HCT116 (cell line): ENCODE measurements at regions not wholly inside any gene's neighbourhood (a gene's known extent, or its start where the extent isn't known, plus 50 kb on each side); places are given as distances from the start of the nearest gene placed in this dataset.

Experiments
- ATAC-seq: fragments of 200-7000 bp; cut with Tn5 transposase; 2 replicates; pipeline ENCODE4 v1.9.1; 2020; ENCODE audit warnings: mild to moderate bottlenecking, moderate library complexity
- BruUV-seq: library from RNA; stranded (reverse); fragments of 400-500 nt; replicated peaks from 2 replicates; lab custom pipeline; 2021; lab: Mats Ljungman, UMichigan
- CTCF ChIA-PET: fragments of 300-600 bp; sonication (Branson Sonifier 250); formaldehyde crosslinking; loops from one replicate; lab custom pipeline; 2021; ENCODE audit warnings: antibody characterized with exemption; lab: Charles Lee
- POLR2A ChIA-PET: fragments of 300-600, 350-600 bp; sonication (Branson Sonifier 250); formaldehyde crosslinking; loops from one replicate; lab custom pipeline; 2021; ENCODE audit warnings: antibody characterized with exemption; lab: Charles Lee
- RAD21 ChIA-PET, 2 experiments: fragments of 300-600 bp; sonication (Branson Sonifier 250); formaldehyde crosslinking; loops; one replicate each; lab custom pipeline; 2023; ENCODE audit warnings: low total read pairs in 2 of 2; ENCODE audit not compliant: uncharacterized antibody in 2 of 2, unreplicated experiment in 2 of 2, low non-redundant PET in 1 of 2; lab: Charles Lee
- DNase-seq: peaks from one replicate; pipeline ENCODE4 v3.0.0-alpha.2; 2010; ENCODE audit warnings: low read depth, low spot score
- H2AFZ ChIP-seq: fragments of 200-600 bp; shearing (Covaris generic), sonication (generic); 2 replicates; pipeline ENCODE4 v1.6.1; 2017; ENCODE audit warnings: low read depth, mixed run types, mixed read lengths, antibody characterized with exemption, low read length; ENCODE audit not compliant: poor library complexity, severe bottlenecking
- H3K27ac ChIP-seq: 2 replicates; pipeline ENCODE4 v1.5.1; 2012; ENCODE audit warnings: low read depth, low read length
- H3K27me3 ChIP-seq: fragments of 200-600 bp; sonication (generic); 2 replicates; pipeline ENCODE4 v1.6.1; 2016; ENCODE audit warnings: mixed run types, low read length, mixed read lengths; ENCODE audit not compliant: insufficient read depth
- H3K36me3 ChIP-seq, 2 experiments: fragments of 200-500 bp in 1 of 2; fragments of 200-600 bp in 1 of 2; sonication (Bioruptor generic) in 1 of 2; sonication (generic) in 1 of 2; 2 replicates each; pipeline versions ENCODE4 v1.5.1 to v1.6.1; 2014 to 2016; ENCODE audit warnings: low read length in 2 of 2, inconsistent platforms in 1 of 2, mixed read lengths in 1 of 2, mixed run types in 1 of 2; ENCODE audit not compliant: insufficient read depth in 2 of 2, control insufficient read depth in 1 of 2
- H3K4me1 ChIP-seq, 2 experiments: fragments of 200-600 bp in 1 of 2; sonication (generic) in 1 of 2; 2 replicates each; pipeline versions ENCODE4 v1.5.1 to v1.6.1; 2012 to 2017; ENCODE audit warnings: low read length in 2 of 2, inconsistent platforms in 1 of 2, mild to moderate bottlenecking in 1 of 2, mixed read lengths in 1 of 2, mixed run types in 1 of 2, moderate library complexity in 1 of 2; ENCODE audit not compliant: insufficient read depth in 2 of 2, control insufficient read depth in 1 of 2
- H3K4me2 ChIP-seq: fragments of 200-600 bp; sonication (generic); 2 replicates; pipeline ENCODE4 v1.6.1; 2017; ENCODE audit warnings: mixed run types, low read length, mixed read lengths
- H3K4me3 ChIP-seq, 2 experiments: fragments of 200-600 bp in 1 of 2; sonication (generic) in 1 of 2; replicated peaks in 1 of 2; 2 replicates each; pipeline ENCODE4 v1.5.1; 2011 to 2016; ENCODE audit warnings: low read length in 2 of 2, control low read depth in 1 of 2, low read depth in 1 of 2, mild to moderate bottlenecking in 1 of 2, mixed read lengths in 1 of 2, mixed run types in 1 of 2
- H3K79me2 ChIP-seq: fragments of 200-600 bp; sonication (generic); 2 replicates; pipeline ENCODE4 v1.6.1; 2017; ENCODE audit warnings: mild to moderate bottlenecking, mixed run types, low read length, moderate library complexity, mixed read lengths; ENCODE audit not compliant: insufficient read depth
- H3K9ac ChIP-seq: fragments of 200-600 bp; sonication (generic); 2 replicates; pipeline ENCODE4 v1.6.1; 2016; ENCODE audit warnings: low read length, mixed read lengths
- H3K9me2 ChIP-seq: fragments of 200-600 bp; sonication (generic), shearing (Covaris generic); 2 replicates; pipeline ENCODE4 v1.6.1; 2017; ENCODE audit warnings: mixed run types, mild to moderate bottlenecking, moderate library complexity; ENCODE audit not compliant: insufficient read depth
- H3K9me3 ChIP-seq, 2 experiments: fragments of 200-500 bp in 1 of 2; fragments of 200-600 bp in 1 of 2; sonication (Bioruptor generic) in 1 of 2; sonication (generic) in 1 of 2; 2 replicates each; pipeline ENCODE4 v1.6.1; 2014 to 2017; ENCODE audit warnings: low read length in 2 of 2, mixed read lengths in 2 of 2, inconsistent platforms in 1 of 2, low read depth in 1 of 2, mild to moderate bottlenecking in 1 of 2, mixed run types in 1 of 2, moderate library complexity in 1 of 2; ENCODE audit not compliant: control insufficient read depth in 1 of 2, insufficient read depth in 1 of 2
- H4K20me1 ChIP-seq: fragments of 200-600 bp; sonication (generic), shearing (Covaris generic); 2 replicates; pipeline ENCODE4 v1.6.1; 2017; ENCODE audit warnings: mixed run types, mild to moderate bottlenecking, moderate library complexity; ENCODE audit not compliant: insufficient read depth
- CBX3 ChIP-seq: IDR thresholded peaks from 2 replicates; pipeline ENCODE4 v1.6.1; 2012; ENCODE audit warnings: low read depth
- CTCF ChIP-seq, 3 experiments: fragments of 200-600 bp in 1 of 3; sonication (generic) in 1 of 3; IDR thresholded peaks in 2 of 3; conservative IDR thresholded peaks in 1 of 3; 2 replicates each; pipeline ENCODE4 v1.5.1; 2012 to 2017; ENCODE audit warnings: low read depth in 2 of 3, low read length in 2 of 3, antibody characterized with exemption in 1 of 3, borderline replicate concordance in 1 of 3, control low read depth in 1 of 3, mild to moderate bottlenecking in 1 of 3, mixed read lengths in 1 of 3, mixed run types in 1 of 3, moderate library complexity in 1 of 3; ENCODE audit not compliant: insufficient read depth in 1 of 3
- ELF1 ChIP-seq: IDR thresholded peaks from 2 replicates; pipeline ENCODE4 v1.6.1; 2012; ENCODE audit warnings: low read depth, borderline replicate concordance
- FOSL1 ChIP-seq: IDR thresholded peaks from 2 replicates; pipeline ENCODE4 v1.6.1; 2012; ENCODE audit warnings: low read depth
- JUND ChIP-seq: IDR thresholded peaks from 2 replicates; pipeline ENCODE4 v1.6.1; 2012
- POLR2A ChIP-seq: IDR thresholded peaks from 2 replicates; pipeline ENCODE4 v1.7.0; 2011; ENCODE audit warnings: borderline replicate concordance; ENCODE audit not compliant: insufficient read depth, insufficient read length; ENCODE audit errors: extremely low read depth
- RAD21 ChIP-seq: IDR thresholded peaks from 2 replicates; pipeline ENCODE4 v1.6.1; 2012; ENCODE audit warnings: low read depth, mild to moderate bottlenecking
- SIN3A ChIP-seq: IDR thresholded peaks from 2 replicates; pipeline ENCODE4 v1.6.1; 2012; ENCODE audit warnings: low read depth
- SP1 ChIP-seq: IDR thresholded peaks from 2 replicates; pipeline ENCODE4 v1.6.1; 2012; ENCODE audit warnings: low read depth
- SRF ChIP-seq: IDR thresholded peaks from 2 replicates; pipeline ENCODE4 v1.6.1; 2012; ENCODE audit warnings: low read depth
- ZFX ChIP-seq: fragments of 450-650 bp; IDR thresholded peaks from 2 replicates; pipeline ENCODE4 v1.6.1; 2017
- ZNF274 ChIP-seq: fragments of 200-500 bp; sonication (Bioruptor generic); IDR thresholded peaks from 2 replicates; pipeline ENCODE4 v1.6.1; 2014; ENCODE audit warnings: mild to moderate bottlenecking, low read depth, low read length, inconsistent platforms
- intact Hi-C: fragments of 100-400 bp; cut with micrococcal nuclease; formaldehyde crosslinking; loops from 2 replicates; pipeline ENCODE4 v1.10.0; 2022

DNA sequence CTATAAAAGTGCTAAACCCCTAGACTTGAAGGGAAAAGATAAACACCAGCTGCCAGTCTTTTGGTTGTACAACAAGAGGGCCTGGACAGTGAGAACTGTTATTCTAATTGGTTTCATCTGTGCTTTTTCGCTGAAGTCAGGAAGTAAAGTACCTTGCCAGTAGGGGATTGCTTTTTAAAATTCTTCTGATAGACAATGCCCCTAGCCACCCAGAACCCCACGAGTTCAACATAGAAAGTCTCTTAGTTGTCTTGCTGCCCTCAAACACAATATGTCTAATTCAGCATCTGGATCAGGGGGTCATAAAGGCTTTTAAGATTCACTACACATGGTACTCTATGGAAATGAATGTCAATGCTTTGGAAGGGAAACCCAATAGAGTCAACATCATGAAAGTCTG lies 289.2 kb downstream of the TBX15 start:
- RAD21 ChIA-PET, result no interaction called here

More for the DNA sequence above, 289.2 kb downstream of the TBX15 start:
- no peaks in the 10 kb centered on the region for H3K27me3 ChIP-seq
- H3K9me3 ChIP-seq, result peaks cover 0 to 5% of the 10 kb centered on the region in 2 experiments; a peak in 1 of 4 replicates
- ChIA-PET CTCF (no interaction called here), POLR2A (no interaction called here)
- H3K4me1 ChIP-seq, result no peaks in the 10 kb centered on the region
- H2AFZ ChIP-seq, result no peak overlapping the region
- no peak for TF ChIP-seq FOSL1
- TF ChIP-seq RAD21, result no peak
- no peak for TF ChIP-seq ELF1
- TF ChIP-seq ZNF274, result no peak
- no peak for TF ChIP-seq CBX3
- TF ChIP-seq SIN3A, result no peak
- no peak for TF ChIP-seq POLR2A
- no peak for TF ChIP-seq SRF
- TF ChIP-seq SP1, result no peak
- no peak for TF ChIP-seq CTCF (IDR thresholded peaks at IDR 0.05 in 2 of 3, conservative IDR thresholded peaks at IDR 0.05 in 1 of 3; ENCODE audit: borderline replicate concordance in 1 of 3, insufficient read depth in 1 of 3, low read depth in 2 of 3, low read length in 2 of 3)
- TF ChIP-seq ZFX, result no peak
- TF ChIP-seq JUND, result no peak
- ATAC-seq, result no peak
- no TSS peak for BruUV-seq
- H4K20me1 ChIP-seq, result no peaks in the 10 kb centered on the region
- H3K4me2 ChIP-seq, result no peak overlapping the region
- DNase-seq, result no peak
- no peak overlapping the region for H3K27ac ChIP-seq
- no peaks in the 10 kb centered on the region for H3K36me3 ChIP-seq
- H3K9me2 ChIP-seq, result no peaks in the 10 kb centered on the region
- intact Hi-C loops, result no loop called here
- no peaks in the 10 kb centered on the region for H3K79me2 ChIP-seq
- no peak overlapping the region for H3K9ac ChIP-seq
- no peak overlapping the region for H3K4me3 ChIP-seq
